ENCODE measurements at regions not wholly inside any gene's neighbourhood (a gene's known extent, or its start where the extent isn't known, plus 50 kb on each side); places are given as distances from the start of the nearest gene placed in this dataset.

DNA sequence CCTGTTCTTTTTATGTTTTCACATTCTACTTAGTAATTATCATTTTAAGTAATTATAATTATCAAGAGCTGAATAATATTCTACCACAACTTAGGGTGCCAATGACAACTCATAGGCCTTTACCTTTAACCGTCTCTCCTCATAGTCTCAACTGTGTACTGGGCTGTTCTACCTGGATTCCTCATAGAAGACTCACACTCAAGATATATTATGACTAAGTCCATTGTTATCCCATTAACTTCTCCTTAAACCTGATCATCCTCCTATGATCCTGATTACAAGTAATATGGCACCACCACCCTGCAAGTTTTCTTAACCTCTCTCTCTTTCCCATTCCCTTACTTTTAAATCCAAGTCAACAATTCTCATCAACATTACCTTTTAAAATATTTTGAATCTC lies 285.9 kb upstream of the VEPH1 start:
- Histone ChIP-seq H3K36me3 (ENCODE audit: control insufficient read depth, insufficient read depth, low read length) (no peaks in the 10 kb centered on the region), H3K27me3 (ENCODE audit: control insufficient read depth, insufficient read depth, low read length) (no peaks in the 10 kb centered on the region), H3K9me3 (ENCODE audit: control insufficient read depth in 2 of 2, low read length in 2 of 2) (no peaks in the 10 kb centered on the region), H3K27ac (ENCODE audit: insufficient read depth, low read length, poor library complexity, severe bottlenecking) (no peak overlapping the region), H3K4me3 (ENCODE audit: low read depth, low read length) (no peak overlapping the region), H3K4me1 (ENCODE audit: control insufficient read depth, insufficient read depth, low read length, poor library complexity, severe bottlenecking) (no peaks in the 10 kb centered on the region)
- no peaks in the 10 kb centered on the region for H3K27me3 Mint-ChIP-seq
- ATAC-seq (ENCODE audit: low read depth in 2 of 2): no peak
- no peak overlapping the region for H3K4me3 Mint-ChIP-seq
- no peak for DNase-seq
- H3K36me3 Mint-ChIP-seq: no peaks in the 10 kb centered on the region
- H3K4me1 Mint-ChIP-seq: no peaks in the 10 kb centered on the region
- H3K27ac Mint-ChIP-seq: no peak overlapping the region
- peaks cover 0 to 6% (median 0%) of the 10 kb centered on the region in 7 donors for H3K9me3 Mint-ChIP-seq

DNA sequence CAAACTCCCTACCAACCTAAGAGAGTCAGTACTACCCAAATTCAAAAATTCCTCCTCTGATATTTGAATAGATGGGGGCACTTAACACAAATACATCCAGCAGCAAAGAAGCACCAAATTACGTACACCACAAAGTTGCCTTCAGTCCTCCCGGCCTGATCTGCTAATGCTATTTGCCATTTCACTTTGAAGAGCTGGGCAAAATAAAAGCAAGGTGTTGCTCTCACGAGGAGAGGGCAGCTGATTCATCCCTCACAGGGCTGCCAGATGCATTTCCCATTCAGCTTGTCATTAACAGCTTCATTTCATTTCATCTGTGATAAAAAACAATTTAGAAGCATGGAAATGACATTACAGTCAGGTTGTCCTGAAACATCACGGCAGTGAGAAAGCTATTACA lies 283.4 kb upstream of the VEPH1 start:
- Histone ChIP-seq H3K27me3 (ENCODE audit: control insufficient read depth, insufficient read depth, low read length) (no peaks in the 10 kb centered on the region), H3K36me3 (ENCODE audit: control insufficient read depth, insufficient read depth, low read length) (no peaks in the 10 kb centered on the region), H3K27ac (ENCODE audit: insufficient read depth, low read length, poor library complexity, severe bottlenecking) (no peak overlapping the region), H3K4me3 (ENCODE audit: low read depth, low read length) (no peak overlapping the region), H3K4me1 (ENCODE audit: control insufficient read depth, insufficient read depth, low read length, poor library complexity, severe bottlenecking) (no peaks in the 10 kb centered on the region), H3K9me3 (ENCODE audit: control insufficient read depth in 2 of 2, low read length in 2 of 2) (no peaks in the 10 kb centered on the region)
- peaks cover 0 to 8% (median 2%) of the 10 kb centered on the region in 7 donors for H3K9me3 Mint-ChIP-seq
- DNase-seq (no peak), ATAC-seq (ENCODE audit: low read depth in 2 of 2) (no peak)
- H3K4me1 Mint-ChIP-seq: no peaks in the 10 kb centered on the region
- no peak overlapping the region for H3K27ac Mint-ChIP-seq
- H3K4me3 Mint-ChIP-seq: no peak overlapping the region
- H3K27me3 Mint-ChIP-seq: no peaks in the 10 kb centered on the region
- no peaks in the 10 kb centered on the region for H3K36me3 Mint-ChIP-seq

DNA sequence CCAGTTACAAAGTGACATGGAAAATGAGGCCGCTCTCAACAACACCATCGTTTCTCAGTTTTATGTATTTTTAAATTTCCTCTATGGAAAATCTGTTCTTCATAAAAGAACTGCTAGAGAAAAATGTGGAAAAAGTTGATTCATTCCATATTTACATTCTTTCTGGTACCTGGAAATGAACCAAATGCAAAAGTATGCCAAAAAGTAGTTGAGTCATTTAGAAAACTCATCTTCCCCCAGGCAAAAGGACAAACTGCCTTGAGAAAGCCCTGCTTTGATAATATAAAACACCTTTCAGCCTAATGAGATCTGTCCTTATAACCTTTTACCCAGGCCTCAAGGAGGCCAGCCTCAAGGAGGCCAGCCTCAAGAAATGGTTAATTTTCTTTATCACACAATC lies 283.0 kb upstream of the VEPH1 start:
- H3K36me3 ChIP-seq (ENCODE audit: control insufficient read depth, insufficient read depth, low read length): no peaks in the 10 kb centered on the region
- H3K27ac ChIP-seq (ENCODE audit: insufficient read depth, low read length, poor library complexity, severe bottlenecking): no peak overlapping the region
- H3K4me1 Mint-ChIP-seq: no peaks in the 10 kb centered on the region
- no peak overlapping the region for H3K4me3 Mint-ChIP-seq
- H3K4me3 ChIP-seq (ENCODE audit: low read depth, low read length): no peak overlapping the region
- no peaks in the 10 kb centered on the region for H3K27me3 Mint-ChIP-seq
- no peaks in the 10 kb centered on the region for H3K4me1 ChIP-seq (ENCODE audit: control insufficient read depth, insufficient read depth, low read length, poor library complexity, severe bottlenecking)
- no peaks in the 10 kb centered on the region for H3K36me3 Mint-ChIP-seq
- H3K27me3 ChIP-seq (ENCODE audit: control insufficient read depth, insufficient read depth, low read length): no peaks in the 10 kb centered on the region
- H3K27ac Mint-ChIP-seq: no peak overlapping the region
- ATAC-seq (ENCODE audit: low read depth in 2 of 2) (no peak), DNase-seq (no peak)
- peaks cover 0 to 8% (median 2%) of the 10 kb centered on the region in 7 donors for H3K9me3 Mint-ChIP-seq
- no peaks in the 10 kb centered on the region for H3K9me3 ChIP-seq (ENCODE audit: control insufficient read depth in 2 of 2, low read length in 2 of 2)

DNA sequence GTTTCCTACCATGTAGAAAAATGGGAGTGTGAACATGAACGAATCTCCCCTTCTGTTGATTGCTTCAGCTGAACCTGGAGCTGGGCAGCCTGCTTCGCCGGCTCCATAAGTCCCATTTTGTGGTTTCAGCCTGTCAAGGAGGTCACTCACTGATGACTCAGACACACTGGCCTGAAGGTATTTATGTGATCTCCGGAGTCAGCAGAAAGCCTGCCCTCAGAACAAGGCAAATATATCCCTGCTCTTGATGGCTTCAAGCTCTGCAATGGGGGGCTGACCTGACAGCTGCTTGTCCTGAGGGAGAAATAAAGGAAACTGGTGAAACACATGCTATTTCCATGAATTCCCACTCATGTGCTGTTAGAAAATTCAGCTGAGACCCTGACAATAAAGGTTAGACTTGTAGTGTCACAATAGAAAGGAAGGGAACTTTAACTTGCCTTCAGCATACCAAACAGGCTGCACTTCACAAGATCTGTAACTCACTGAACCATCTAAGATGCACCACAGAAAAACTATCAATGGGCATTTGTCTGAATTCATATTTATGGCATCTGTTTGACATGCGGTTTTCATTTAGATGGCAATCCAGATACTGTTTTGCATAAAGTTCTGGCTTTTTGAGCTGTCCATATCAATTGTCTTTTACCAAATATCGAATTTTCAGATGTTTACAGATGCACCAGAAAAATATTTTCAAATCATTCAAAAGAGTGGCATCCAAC lies 282.0 kb upstream of the VEPH1 start:
- H3K27me3 Mint-ChIP-seq: no peaks in the 10 kb centered on the region
- H3K27ac ChIP-seq (ENCODE audit: insufficient read depth, low read length, poor library complexity, severe bottlenecking): no peak overlapping the region
- DNase-seq: no peak
- H3K4me1 ChIP-seq (ENCODE audit: control insufficient read depth, insufficient read depth, low read length, poor library complexity, severe bottlenecking): no peaks in the 10 kb centered on the region
- H3K4me1 Mint-ChIP-seq: no peaks in the 10 kb centered on the region
- ATAC-seq (ENCODE audit: low read depth in 2 of 2): no peak
- peaks cover 0 to 8% (median 2%) of the 10 kb centered on the region in 7 donors for H3K9me3 Mint-ChIP-seq
- H3K36me3 ChIP-seq (ENCODE audit: control insufficient read depth, insufficient read depth, low read length): no peaks in the 10 kb centered on the region
- no peaks in the 10 kb centered on the region for H3K36me3 Mint-ChIP-seq
- no peaks in the 10 kb centered on the region for H3K27me3 ChIP-seq (ENCODE audit: control insufficient read depth, insufficient read depth, low read length)
- no peak overlapping the region for H3K4me3 Mint-ChIP-seq
- H3K27ac Mint-ChIP-seq: no peak overlapping the region
- H3K9me3 ChIP-seq (ENCODE audit: control insufficient read depth in 2 of 2, low read length in 2 of 2): no peaks in the 10 kb centered on the region
- H3K4me3 ChIP-seq (ENCODE audit: low read depth, low read length): no peak overlapping the region

DNA sequence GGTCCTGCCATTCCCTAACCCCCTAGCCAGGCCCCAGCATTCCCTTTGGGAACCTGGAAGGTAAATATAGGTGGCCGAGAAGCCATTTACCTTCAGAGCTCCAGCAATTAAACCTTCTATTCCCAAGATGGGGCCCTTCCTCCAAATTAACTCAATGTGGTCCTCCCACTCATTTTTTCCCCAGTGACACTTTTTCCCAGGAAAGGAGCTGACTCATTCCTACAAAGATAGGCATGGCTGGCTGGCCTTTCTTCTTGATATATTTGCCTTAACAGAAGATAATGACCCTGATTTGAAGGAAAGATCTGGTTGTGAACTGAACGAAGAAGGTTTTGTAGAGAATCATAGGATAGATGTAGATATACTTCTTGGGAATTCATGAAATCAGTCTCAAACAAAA lies 279.0 kb upstream of the VEPH1 start:
- H3K27ac ChIP-seq (ENCODE audit: insufficient read depth, low read length, poor library complexity, severe bottlenecking): no peak overlapping the region
- ATAC-seq (ENCODE audit: low read depth in 2 of 2): no peak
- H3K36me3 Mint-ChIP-seq: no peaks in the 10 kb centered on the region
- H3K36me3 ChIP-seq (ENCODE audit: control insufficient read depth, insufficient read depth, low read length): no peaks in the 10 kb centered on the region
- no peak overlapping the region for H3K27ac Mint-ChIP-seq
- no peaks in the 10 kb centered on the region for H3K4me1 Mint-ChIP-seq
- H3K27me3 Mint-ChIP-seq: no peaks in the 10 kb centered on the region
- no peak overlapping the region for H3K4me3 Mint-ChIP-seq
- peaks cover 0 to 7% (median 4%) of the 10 kb centered on the region in 7 donors for H3K9me3 Mint-ChIP-seq
- no peak overlapping the region for H3K4me3 ChIP-seq (ENCODE audit: low read depth, low read length)
- H3K9me3 ChIP-seq (ENCODE audit: control insufficient read depth in 2 of 2, low read length in 2 of 2): no peaks in the 10 kb centered on the region
- DNase-seq: no peak
- H3K4me1 ChIP-seq (ENCODE audit: control insufficient read depth, insufficient read depth, low read length, poor library complexity, severe bottlenecking): no peaks in the 10 kb centered on the region
- H3K27me3 ChIP-seq (ENCODE audit: control insufficient read depth, insufficient read depth, low read length): no peaks in the 10 kb centered on the region

DNA sequence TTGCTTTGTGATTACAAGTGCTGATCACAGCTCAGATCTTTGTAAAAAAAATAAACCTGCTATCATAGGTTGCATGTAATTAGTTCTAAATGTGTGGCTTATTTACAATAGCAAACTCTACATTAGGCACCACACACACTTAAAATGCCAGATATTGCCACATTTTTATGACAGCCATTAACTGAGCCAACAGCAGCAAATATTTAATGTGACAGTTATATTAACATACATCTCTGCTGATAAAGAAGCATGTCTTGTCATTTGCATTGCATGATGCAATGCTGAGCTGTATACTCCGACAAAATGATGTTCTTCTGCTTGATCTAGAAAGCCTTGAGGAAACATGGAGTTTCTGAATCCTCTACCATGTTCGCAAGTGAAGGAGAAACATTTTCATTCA lies 273.6 kb upstream of the VEPH1 start:
- no peak for ATAC-seq (ENCODE audit: low read depth in 2 of 2)
- Mint-ChIP-seq H3K36me3 (no peaks in the 10 kb centered on the region), H3K4me1 (no peaks in the 10 kb centered on the region)

DNA sequence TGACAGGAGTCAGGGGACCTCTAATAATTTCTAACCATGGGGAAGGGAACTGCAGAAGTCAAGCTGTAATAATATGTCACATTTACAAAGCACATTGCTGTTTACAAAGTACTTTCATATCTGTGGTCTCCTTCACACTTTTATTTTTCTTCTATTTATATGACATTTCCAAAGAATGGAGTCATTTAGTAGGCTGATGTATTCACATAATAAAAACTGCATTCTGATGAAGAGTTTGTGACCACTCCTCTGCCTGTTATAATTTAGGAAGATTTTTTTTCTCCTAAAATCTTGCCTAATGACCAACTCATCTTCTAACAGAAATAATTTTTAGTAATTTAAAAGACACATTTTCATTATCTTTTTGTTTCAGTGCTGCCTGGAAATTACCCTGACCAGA lies 272.2 kb upstream of the VEPH1 start:
- Mint-ChIP-seq H3K27me3 (no peaks in the 10 kb centered on the region), H3K4me3 (no peak overlapping the region), H3K36me3 (no peaks in the 10 kb centered on the region), H3K27ac (no peak overlapping the region), H3K4me1 (no peaks in the 10 kb centered on the region), H3K9me3 (peaks cover 0 to 5% (median 0%) of the 10 kb centered on the region in 7 donors)
- H3K27me3 ChIP-seq (ENCODE audit: control insufficient read depth, insufficient read depth, low read length): no peaks in the 10 kb centered on the region
- H3K27ac ChIP-seq (ENCODE audit: insufficient read depth, low read length, poor library complexity, severe bottlenecking): no peak overlapping the region
- H3K4me3 ChIP-seq (ENCODE audit: low read depth, low read length): no peak overlapping the region
- ATAC-seq (ENCODE audit: low read depth in 2 of 2): no peak
- H3K9me3 ChIP-seq (ENCODE audit: control insufficient read depth in 2 of 2, low read length in 2 of 2): no peaks in the 10 kb centered on the region
- no peaks in the 10 kb centered on the region for H3K36me3 ChIP-seq (ENCODE audit: control insufficient read depth, insufficient read depth, low read length)
- no peak for DNase-seq
- H3K4me1 ChIP-seq (ENCODE audit: control insufficient read depth, insufficient read depth, low read length, poor library complexity, severe bottlenecking): no peaks in the 10 kb centered on the region

More for the DNA sequence above, 273.6 kb upstream of the VEPH1 start:
- H3K4me3 ChIP-seq (ENCODE audit: low read depth, low read length): no peak overlapping the region
- no peak overlapping the region for H3K4me3 Mint-ChIP-seq
- DNase-seq: no peak
- no peaks in the 10 kb centered on the region for H3K27me3 ChIP-seq (ENCODE audit: control insufficient read depth, insufficient read depth, low read length)
- H3K9me3 Mint-ChIP-seq: peaks cover 0 to 5% (median 0%) of the 10 kb centered on the region in 7 donors
- no peaks in the 10 kb centered on the region for H3K27me3 Mint-ChIP-seq
- no peaks in the 10 kb centered on the region for H3K4me1 ChIP-seq (ENCODE audit: control insufficient read depth, insufficient read depth, low read length, poor library complexity, severe bottlenecking)
- no peak overlapping the region for H3K27ac Mint-ChIP-seq
- no peaks in the 10 kb centered on the region for H3K9me3 ChIP-seq (ENCODE audit: control insufficient read depth in 2 of 2, low read length in 2 of 2)
- H3K36me3 ChIP-seq (ENCODE audit: control insufficient read depth, insufficient read depth, low read length): no peaks in the 10 kb centered on the region
- no peak overlapping the region for H3K27ac ChIP-seq (ENCODE audit: insufficient read depth, low read length, poor library complexity, severe bottlenecking)

DNA sequence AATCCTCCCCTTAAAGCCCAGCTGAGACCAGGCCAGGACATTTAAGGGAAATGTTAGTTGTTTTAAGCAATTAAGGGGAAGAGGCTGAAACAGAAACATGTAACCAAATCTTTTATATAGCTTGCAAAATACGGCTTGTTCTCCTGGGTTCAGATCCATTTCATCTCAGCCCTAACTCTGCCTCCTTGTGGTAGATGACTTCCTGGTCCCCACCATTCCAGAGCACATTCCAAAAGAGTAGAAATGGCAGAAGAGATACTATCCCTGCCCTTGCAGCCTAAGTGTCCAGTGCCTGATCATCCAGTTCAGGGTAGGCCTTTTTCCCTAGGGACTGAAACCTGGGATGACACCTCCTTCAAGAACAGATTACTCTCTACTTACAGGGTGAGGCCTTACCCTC lies 266.2 kb upstream of the VEPH1 start:
- Mint-ChIP-seq H3K27ac (no peak overlapping the region), H3K4me1 (no peaks in the 10 kb centered on the region), H3K27me3 (no peaks in the 10 kb centered on the region), H3K4me3 (no peak overlapping the region), H3K9me3 (peaks cover 0 to 4% (median 0%) of the 10 kb centered on the region in 7 donors), H3K36me3 (no peaks in the 10 kb centered on the region)
- Histone ChIP-seq H3K27ac (ENCODE audit: insufficient read depth, low read length, poor library complexity, severe bottlenecking) (no peak overlapping the region), H3K27me3 (ENCODE audit: control insufficient read depth, insufficient read depth, low read length) (no peaks in the 10 kb centered on the region), H3K9me3 (ENCODE audit: control insufficient read depth in 2 of 2, low read length in 2 of 2) (no peaks in the 10 kb centered on the region), H3K36me3 (ENCODE audit: control insufficient read depth, insufficient read depth, low read length) (no peaks in the 10 kb centered on the region), H3K4me1 (ENCODE audit: control insufficient read depth, insufficient read depth, low read length, poor library complexity, severe bottlenecking) (no peaks in the 10 kb centered on the region), H3K4me3 (ENCODE audit: low read depth, low read length) (no peak overlapping the region)
- ATAC-seq (ENCODE audit: low read depth in 2 of 2) (no peak), DNase-seq (no peak)
